ENCODE measurements at regions not wholly inside any gene's neighbourhood (a gene's known extent, or its start where the extent isn't known, plus 50 kb on each side); places are given as distances from the start of the nearest gene placed in this dataset.

GRCh38 chr1:222375701-222376100 lies 172.2 kb downstream of the HHIPL2 start:
- Histone ChIP-seq H4K20me1 (ENCODE audit: insufficient read depth, low read length) (no peaks in the 10 kb centered on the region), H3K27ac (ENCODE audit: low read depth, low read length) (peak overlapping the region; percentile 73), H3K4me1 (ENCODE audit: insufficient read depth, low read length) (peaks cover 42% of the 10 kb centered on the region), H3K36me3 (ENCODE audit: insufficient read depth, low read length) (no peaks in the 10 kb centered on the region), H3K27me3 (ENCODE audit: insufficient read depth, low read length) (no peaks in the 10 kb centered on the region), H3K4me2 (ENCODE audit: insufficient read depth, low read length) (peak overlapping the region; percentile 63), H3K79me2 (ENCODE audit: insufficient read depth, low read length) (no peaks in the 10 kb centered on the region), H2AFZ (ENCODE audit: low read length) (peak overlapping the region; percentile 1), H3K4me3 (ENCODE audit: insufficient read depth, low read length) (no peak overlapping the region), H3K9me3 (ENCODE audit: low read depth, low read length) (no peaks in the 10 kb centered on the region)
- no peak for DNase-seq (ENCODE audit: insufficient read length, low spot score, missing footprints)
- TF ChIP-seq, protein P1, sequence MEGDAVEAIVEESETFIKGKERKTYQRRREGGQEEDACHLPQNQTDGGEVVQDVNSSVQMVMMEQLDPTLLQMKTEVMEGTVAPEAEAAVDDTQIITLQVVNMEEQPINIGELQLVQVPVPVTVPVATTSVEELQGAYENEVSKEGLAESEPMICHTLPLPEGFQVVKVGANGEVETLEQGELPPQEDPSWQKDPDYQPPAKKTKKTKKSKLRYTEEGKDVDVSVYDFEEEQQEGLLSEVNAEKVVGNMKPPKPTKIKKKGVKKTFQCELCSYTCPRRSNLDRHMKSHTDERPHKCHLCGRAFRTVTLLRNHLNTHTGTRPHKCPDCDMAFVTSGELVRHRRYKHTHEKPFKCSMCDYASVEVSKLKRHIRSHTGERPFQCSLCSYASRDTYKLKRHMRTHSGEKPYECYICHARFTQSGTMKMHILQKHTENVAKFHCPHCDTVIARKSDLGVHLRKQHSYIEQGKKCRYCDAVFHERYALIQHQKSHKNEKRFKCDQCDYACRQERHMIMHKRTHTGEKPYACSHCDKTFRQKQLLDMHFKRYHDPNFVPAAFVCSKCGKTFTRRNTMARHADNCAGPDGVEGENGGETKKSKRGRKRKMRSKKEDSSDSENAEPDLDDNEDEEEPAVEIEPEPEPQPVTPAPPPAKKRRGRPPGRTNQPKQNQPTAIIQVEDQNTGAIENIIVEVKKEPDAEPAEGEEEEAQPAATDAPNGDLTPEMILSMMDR (IDR thresholded peaks at IDR 0.05; ENCODE audit: extremely low read depth, low read depth, low read length): no peak

- no peak overlapping the region for H3K4me2 ChIP-seq (ENCODE audit: insufficient read depth, low read length)
- no peaks in the 10 kb centered on the region for H3K36me3 ChIP-seq (ENCODE audit: insufficient read depth, low read length)
- no peak overlapping the region for H3K27ac ChIP-seq (ENCODE audit: low read depth, low read length)
- no peak overlapping the region for H2AFZ ChIP-seq (ENCODE audit: low read length)
- no peak overlapping the region for H3K4me3 ChIP-seq (ENCODE audit: insufficient read depth, low read length)
- no peaks in the 10 kb centered on the region for H4K20me1 ChIP-seq (ENCODE audit: insufficient read depth, low read length)
- DNase-seq (ENCODE audit: insufficient read length, low spot score, missing footprints): no peak
- no peaks in the 10 kb centered on the region for H3K27me3 ChIP-seq (ENCODE audit: insufficient read depth, low read length)
- TF ChIP-seq, protein P1 (IDR thresholded peaks at IDR 0.05; ENCODE audit: extremely low read depth, low read depth, low read length): no peak
- H3K9me3 ChIP-seq (ENCODE audit: low read depth, low read length): no peaks in the 10 kb centered on the region
- H3K4me1 ChIP-seq (ENCODE audit: insufficient read depth, low read length): peaks cover 54% of the 10 kb centered on the region
- H3K79me2 ChIP-seq (ENCODE audit: insufficient read depth, low read length): no peaks in the 10 kb centered on the region
Measured at GRCh38 chr1:222373831-222374602, 173.9 kb downstream of the HHIPL2 start.

DNA sequence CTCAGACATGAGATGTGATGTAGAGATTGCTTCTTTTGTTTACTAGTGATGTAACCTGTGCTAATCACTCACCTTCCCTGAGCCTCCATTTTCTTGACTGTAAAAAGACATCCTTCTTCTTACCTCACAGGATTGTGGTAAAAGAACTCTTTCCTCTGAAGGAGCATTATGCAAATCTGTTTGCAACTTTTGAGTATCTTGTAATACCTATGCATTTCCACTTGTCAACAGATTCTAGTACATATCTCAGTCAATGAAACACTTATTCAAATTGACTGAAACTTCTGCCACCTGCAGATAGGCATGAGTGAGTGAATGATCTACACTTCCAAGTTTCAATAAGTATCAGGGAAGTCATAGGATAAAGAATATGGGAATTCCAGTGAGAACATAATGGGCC lies 174.7 kb downstream of the HHIPL2 start:
- no peak for DNase-seq (ENCODE audit: insufficient read length, low spot score, missing footprints)
- no peaks in the 10 kb centered on the region for H4K20me1 ChIP-seq (ENCODE audit: insufficient read depth, low read length)
- no peaks in the 10 kb centered on the region for H3K79me2 ChIP-seq (ENCODE audit: insufficient read depth, low read length)
- TF ChIP-seq, protein P1 (IDR thresholded peaks at IDR 0.05; ENCODE audit: extremely low read depth, low read depth, low read length): no peak
- H3K9me3 ChIP-seq (ENCODE audit: low read depth, low read length): no peaks in the 10 kb centered on the region
- no peaks in the 10 kb centered on the region for H3K27me3 ChIP-seq (ENCODE audit: insufficient read depth, low read length)
- no peak overlapping the region for H3K27ac ChIP-seq (ENCODE audit: low read depth, low read length)
- peaks cover 54% of the 10 kb centered on the region for H3K4me1 ChIP-seq (ENCODE audit: insufficient read depth, low read length)
- no peak overlapping the region for H2AFZ ChIP-seq (ENCODE audit: low read length)
- H3K4me3 ChIP-seq (ENCODE audit: insufficient read depth, low read length): no peak overlapping the region
- H3K4me2 ChIP-seq (ENCODE audit: insufficient read depth, low read length): no peak overlapping the region
- H3K36me3 ChIP-seq (ENCODE audit: insufficient read depth, low read length): no peaks in the 10 kb centered on the region

DNA sequence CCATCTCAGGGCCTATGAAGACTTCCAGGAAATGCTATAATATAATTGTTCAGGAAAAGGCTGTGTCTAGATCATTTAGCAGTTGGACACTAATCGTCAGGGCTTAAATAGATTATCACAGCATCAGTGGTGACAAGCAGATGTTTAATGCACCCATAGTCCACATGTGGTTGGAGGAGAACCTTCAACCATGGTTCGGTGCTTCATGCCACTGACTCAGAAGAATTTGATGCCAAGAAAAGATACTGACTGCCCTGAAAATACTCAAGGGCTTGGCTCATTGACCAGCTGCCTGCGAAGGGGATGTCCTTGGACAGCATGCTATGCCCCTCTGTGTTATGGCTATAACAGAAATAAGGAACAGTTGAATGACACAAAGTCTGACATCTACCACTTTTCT lies 175.7 kb downstream of the HHIPL2 start:
- TF ChIP-seq, protein P1 (IDR thresholded peaks at IDR 0.05; ENCODE audit: extremely low read depth, low read depth, low read length): no peak
- peaks cover 54% of the 10 kb centered on the region for H3K4me1 ChIP-seq (ENCODE audit: insufficient read depth, low read length)
- peak overlapping the region; percentile 97 for H3K27ac ChIP-seq (ENCODE audit: low read depth, low read length)
- H4K20me1 ChIP-seq (ENCODE audit: insufficient read depth, low read length): no peaks in the 10 kb centered on the region
- no peaks in the 10 kb centered on the region for H3K27me3 ChIP-seq (ENCODE audit: insufficient read depth, low read length)
- peak overlapping the region; percentile 22 for H2AFZ ChIP-seq (ENCODE audit: low read length)
- no peaks in the 10 kb centered on the region for H3K36me3 ChIP-seq (ENCODE audit: insufficient read depth, low read length)
- H3K79me2 ChIP-seq (ENCODE audit: insufficient read depth, low read length): no peaks in the 10 kb centered on the region
- no peaks in the 10 kb centered on the region for H3K9me3 ChIP-seq (ENCODE audit: low read depth, low read length)
- no peak overlapping the region for H3K4me2 ChIP-seq (ENCODE audit: insufficient read depth, low read length)
- peak; percentile 6 for DNase-seq (ENCODE audit: insufficient read length, low spot score, missing footprints)
- H3K4me3 ChIP-seq (ENCODE audit: insufficient read depth, low read length): no peak overlapping the region
